Left lung (tissue), 4 donors: ENCODE measurements at regions not wholly inside any gene's neighbourhood (a gene's known extent, or its start where the extent isn't known, plus 50 kb on each side); places are given as distances from the start of the nearest gene placed in this dataset.

Experiments
- ATAC-seq: fragments of 200-7000 bp; cut with Tn5 transposase; one replicate; pipeline ENCODE4 v1.9.1; 2020; ENCODE audit warnings: moderate library complexity
- DNase-seq, 4 donors: peaks; one replicate each; pipeline ENCODE4 v3.0.0-alpha.2; 2013 to 2020
- H3K27ac ChIP-seq, 2 donors: fragments of 200-600 bp; sonication (generic) in 1 of 2; one replicate each; pipeline versions ENCODE4 v1.5.0 to v1.8.0; 2020 to 2021
- H3K27me3 ChIP-seq, 2 donors: fragments of 200-600 bp; sonication (generic) in 1 of 2; one replicate each; pipeline versions ENCODE4 v1.5.0 to v1.8.0; 2020 to 2021
- H3K36me3 ChIP-seq, 2 donors: fragments of 200-600 bp; sonication (generic) in 1 of 2; one replicate each; pipeline versions ENCODE4 v1.5.0 to v1.8.0; 2020 to 2021
- H3K4me1 ChIP-seq, 2 donors: fragments of 200-600 bp; one replicate each; pipeline ENCODE4 v1.8.0; 2021
- H3K4me3 ChIP-seq, 2 donors: fragments of 200-600 bp; sonication (generic) in 1 of 2; one replicate each; pipeline versions ENCODE4 v1.5.0 to v1.8.0; 2020 to 2021; ENCODE audit warnings: mild to moderate bottlenecking in 1 of 2
- H3K9me3 ChIP-seq, 2 donors: fragments of 200-600 bp; sonication (generic) in 1 of 2; one replicate each; pipeline versions ENCODE4 v1.5.0 to v1.8.0; 2020 to 2021
- CTCF ChIP-seq, 2 donors: fragments of 200-600 bp; sonication (generic) in 1 of 2; IDR thresholded peaks; one replicate each; pipeline versions ENCODE4 v1.5.0 to v1.8.0; 2021; ENCODE audit warnings: antibody characterized with exemption in 2 of 2
- intact Hi-C, 2 donors: fragments of 100-400 bp; cut with DNase I; formaldehyde crosslinking; loops; one replicate each; pipeline versions ENCODE4 v1.11.2 to v1.14.2; 2022
- donor health status: DM: no; HTN: yes; CAD: no.
- donor health status: DM: no; HTN: no; CAD: no.

GRCh38 chr5:30337084-30337573, 856.4 kb upstream of the CDH6 start:
- no peak overlapping the region for H3K4me3 ChIP-seq
- H3K27ac ChIP-seq, result no peak overlapping the region
- intact Hi-C loops, result no loop called here
- ATAC-seq (no peak), DNase-seq (no peak)
- no peaks in the 10 kb centered on the region for H3K4me1 ChIP-seq
- no peaks in the 10 kb centered on the region for H3K36me3 ChIP-seq
- H3K27me3 ChIP-seq, result no peaks in the 10 kb centered on the region
- TF ChIP-seq CTCF (IDR thresholded peaks at IDR 0.05), result no peak
- H3K9me3 ChIP-seq, result peaks cover 0 to 4% of the 10 kb centered on the region in 2 donors

- Histone ChIP-seq H3K4me1 (no peaks in the 10 kb centered on the region), H3K36me3 (no peaks in the 10 kb centered on the region), H3K9me3 (peaks cover 0 to 4% of the 10 kb centered on the region in 2 donors), H3K4me3 (no peak overlapping the region), H3K27me3 (no peaks in the 10 kb centered on the region), H3K27ac (no peak overlapping the region)
- intact Hi-C loops, result no loop called here
- no peak for TF ChIP-seq CTCF (IDR thresholded peaks at IDR 0.05)
- DNase-seq (no peak), ATAC-seq (no peak)
These were observed 862.0 kb upstream of the CDH6 start for GRCh38 chr5:30331534-30331933.

- Histone ChIP-seq H3K27ac (no peak overlapping the region), H3K4me3 (no peak overlapping the region), H3K36me3 (no peaks in the 10 kb centered on the region), H3K9me3 (no peaks in the 10 kb centered on the region), H3K4me1 (no peaks in the 10 kb centered on the region), H3K27me3 (no peaks in the 10 kb centered on the region)
- no peak for DNase-seq
- intact Hi-C loops, result no loop called here
- no peak for ATAC-seq
- no peak for TF ChIP-seq CTCF (IDR thresholded peaks at IDR 0.05)
These were observed 867.7 kb upstream of the CDH6 start for GRCh38 chr5:30325795-30326194.

- ATAC-seq, result no peak
- Histone ChIP-seq H3K4me1 (no peaks in the 10 kb centered on the region), H3K27ac (no peak overlapping the region), H3K9me3 (peaks cover 0 to 6% of the 10 kb centered on the region in 2 donors), H3K27me3 (no peaks in the 10 kb centered on the region), H3K4me3 (no peak overlapping the region), H3K36me3 (no peaks in the 10 kb centered on the region)
- intact Hi-C loops, result no loop called here
- TF ChIP-seq CTCF (IDR thresholded peaks at IDR 0.05), result no peak
- no peak for DNase-seq
These were observed 869.4 kb upstream of the CDH6 start for GRCh38 chr5:30324083-30324482.

- H3K4me1 ChIP-seq, result no peaks in the 10 kb centered on the region
- intact Hi-C loops, result no loop called here
- H3K4me3 ChIP-seq, result no peak overlapping the region
- ATAC-seq (no peak), DNase-seq (no peak)
- no peak for TF ChIP-seq CTCF (IDR thresholded peaks at IDR 0.05)
- peaks cover 6 to 38% of the 10 kb centered on the region in 2 donors for H3K9me3 ChIP-seq
- no peak overlapping the region for H3K27ac ChIP-seq
- no peaks in the 10 kb centered on the region for H3K36me3 ChIP-seq
- H3K27me3 ChIP-seq, result no peaks in the 10 kb centered on the region
These were observed 905.6 kb upstream of the CDH6 start for GRCh38 chr5:30287890-30288289.
